K562 (cell line): ENCODE measurements at regions not wholly inside any gene's neighbourhood (a gene's known extent, or its start where the extent isn't known, plus 50 kb on each side); places are given as distances from the start of the nearest gene placed in this dataset.
"Not testable (repeated sequence)": the region's sequence is repeated elsewhere in the genome, so short reads cannot be mapped to it uniquely, and the experiment has no call there.

ENCODE experiments used
- ATAC-seq: fragments of 200-7000 bp; cut with Tn5 transposase; 3 replicates; pipeline ENCODE4 v1.9.1; 2020; ENCODE audit warnings: moderate library complexity
- BruUV-seq: library from RNA; stranded (reverse); fragments of 400-500 nt; replicated peaks from 2 replicates; lab custom pipeline; 2021; lab: Mats Ljungman, UMichigan
- CTCF ChIA-PET: fragments of 300-600 bp; formaldehyde crosslinking; extraction: SDS; loops from one replicate; lab custom pipeline; 2021; ENCODE audit warnings: low intra/inter-chr PET ratio; lab: Yijun Ruan, JAX
- POLR2A ChIA-PET: fragments of 300-600, 350-650 bp; sonication (Branson Sonifier 250); formaldehyde crosslinking; extraction: SDS; loops from one replicate; lab custom pipeline; 2021; ENCODE audit warnings: antibody characterized with exemption, inconsistent platforms; lab: Yijun Ruan, JAX
- DNase-seq, 4 experiments: peaks; one replicate each; pipeline versions ENCODE4 v3.0.0 to v3.0.0-alpha.2; 2011 to 2018; ENCODE audit warnings: low spot score in 3 of 4, mixed read lengths in 3 of 4; ENCODE audit errors: extremely low read depth in 1 of 4
- FAIRE-seq: peaks from 2 replicates; lab custom pipeline; 2011; peaks lifted over from hg19 to GRCh38; lab: Jason Lieb, UNC
- H2AFZ ChIP-seq: 2 replicates; pipeline ENCODE4 v1.6.0; 2011; ENCODE audit warnings: low read depth, low read length, control low read depth, inconsistent platforms
- H3K27ac ChIP-seq: fragments of 200-600 bp; 3 replicates; pipeline ENCODE4 v1.8.0; 2011; ENCODE audit warnings: low read depth, mild to moderate bottlenecking, control low read depth, inconsistent platforms, low read length, moderate library complexity, mixed read lengths; ENCODE audit errors: extremely low read depth
- H3K27me3 ChIP-seq, 2 experiments: fragments of 300-600 bp in 1 of 2; 2 replicates in 1 of 2; 3 replicates in 1 of 2; pipeline versions ENCODE4 v1.6.0 to v1.8.0; 2011; ENCODE audit warnings: inconsistent platforms in 2 of 2, low read length in 2 of 2, mild to moderate bottlenecking in 1 of 2, mixed read lengths in 1 of 2, moderate library complexity in 1 of 2; ENCODE audit not compliant: control insufficient read depth in 2 of 2, insufficient read depth in 2 of 2
- H3K36me3 ChIP-seq: fragments of 300-600 bp; 3 replicates; pipeline ENCODE4 v1.8.0; 2011; ENCODE audit warnings: mild to moderate bottlenecking, low read length, inconsistent platforms; ENCODE audit not compliant: control insufficient read depth, insufficient read depth
- H3K4me1 ChIP-seq, 2 experiments: fragments of 200-600 bp in 1 of 2; replicated peaks in 1 of 2; 2 replicates in 1 of 2; 3 replicates in 1 of 2; pipeline versions ENCODE4 v1.5.1 to v1.8.0; 2011; ENCODE audit warnings: inconsistent platforms in 2 of 2, low read length in 2 of 2, mild to moderate bottlenecking in 1 of 2, mixed read lengths in 1 of 2, moderate library complexity in 1 of 2; ENCODE audit not compliant: control insufficient read depth in 2 of 2, insufficient read depth in 2 of 2
- H3K4me2 ChIP-seq: 2 replicates; pipeline ENCODE4 v1.6.1; 2011; ENCODE audit warnings: low read length, control low read depth, inconsistent platforms, mixed read lengths; ENCODE audit not compliant: insufficient read depth
- H3K4me3 ChIP-seq: fragments of 200-600 bp; sonication (generic), shearing (Covaris generic); 2 replicates; pipeline ENCODE4 v1.5.1; 2016; ENCODE audit warnings: control low read depth, inconsistent platforms
- H3K79me2 ChIP-seq: fragments of 200-600 bp; 3 replicates; pipeline ENCODE4 v1.8.0; 2011; ENCODE audit warnings: low read length, inconsistent platforms; ENCODE audit not compliant: control insufficient read depth, insufficient read depth
- H3K9ac ChIP-seq, 2 experiments: 2 replicates each; pipeline versions ENCODE4 v1.6.0 to v1.6.1; 2011; ENCODE audit warnings: low read depth in 2 of 2, low read length in 2 of 2, control low read depth in 1 of 2, inconsistent platforms in 1 of 2, mild to moderate bottlenecking in 1 of 2, mixed read lengths in 1 of 2; ENCODE audit not compliant: insufficient read depth in 1 of 2
- H3K9me1 ChIP-seq: one replicate; pipeline ENCODE4 v1.6.0; 2011; ENCODE audit warnings: inconsistent platforms, mild to moderate bottlenecking, low read length, moderate library complexity; ENCODE audit not compliant: control insufficient read depth, insufficient read depth
- H3K9me3 ChIP-seq: replicated peaks from 2 replicates; pipeline ENCODE4 v1.5.1; 2011; ENCODE audit warnings: low read depth, low read length, inconsistent platforms; ENCODE audit not compliant: control insufficient read depth, insufficient read depth
- H4K20me1 ChIP-seq: replicated peaks from 2 replicates; pipeline ENCODE4 v1.6.1; 2011; ENCODE audit warnings: low read length, inconsistent platforms, mixed read lengths; ENCODE audit not compliant: control insufficient read depth, insufficient read depth
- CAMTA2 ChIP-seq: fragments of 250-450 bp; sonication (Bioruptor Pico); conservative IDR thresholded peaks from 2 replicates; pipeline ENCODE4 v1.5.1; 2022
- NCOA6 ChIP-seq: fragments of 450-650 bp; IDR thresholded peaks from 2 replicates; pipeline ENCODE4 v1.6.1; 2017; ENCODE audit warnings: mild to moderate bottlenecking
- whole genome bisulfite sequencing: fragments of 100-300 bp; shearing (Covaris generic); methylation state at CpG from one replicate; pipeline ENCODE4 v1.1.6; 2016; ENCODE audit warnings: low coverage, mixed read lengths; ENCODE audit not compliant: insufficient coverage; ENCODE audit errors: missing lambda C conversion rate; 5-methylcytosine and 5-hydroxymethylcytosine counted together
- in situ Hi-C: fragments of 300-500 bp; cut with MboI; formaldehyde crosslinking; loops from 4 replicates; pipeline ENCODE4 v1.15.0; 2018; ENCODE audit warnings: inconsistent platforms, mixed read lengths
- intact Hi-C: fragments of 100-400 bp; cut with micrococcal nuclease; formaldehyde crosslinking; loops from 2 replicates; pipeline ENCODE4 v1.14.2; 2022

- no peak for TF ChIP-seq NCOA6
- TF ChIP-seq CAMTA2 (CRISPR knock-in tag), result no peak
- TF ChIP-seq, all 486 proteins: peak for 0
These were observed 798.9 kb downstream of the SLC6A15 start (continued) for GRCh38 chr12:84113666-84114065.

DNA sequence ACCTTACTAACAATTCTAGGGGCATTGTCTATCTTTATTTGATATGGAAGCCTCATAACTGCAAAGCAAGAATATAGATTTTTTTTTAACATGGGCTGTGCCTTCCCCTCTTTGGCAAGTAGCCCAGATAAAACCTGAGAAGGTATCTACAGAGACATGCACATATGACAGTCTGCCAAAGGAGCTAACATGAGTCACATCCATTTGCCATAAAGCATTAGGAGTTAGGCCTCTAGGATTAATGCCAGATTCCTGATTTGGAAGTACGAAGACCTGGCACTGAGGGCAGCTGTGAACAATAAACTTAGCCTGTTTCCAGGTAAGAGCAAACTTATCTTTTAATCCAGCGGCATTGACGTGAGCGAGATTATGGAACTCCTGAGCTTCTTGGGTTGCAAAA is 808.7 kb downstream of the SLC6A15 start:
- H3K79me2 ChIP-seq, H3K27me3 ChIP-seq, POLR2A ChIA-PET, DNase-seq, H4K20me1 ChIP-seq, H3K9ac ChIP-seq, H3K9me3 ChIP-seq, H3K27ac ChIP-seq, H3K4me3 ChIP-seq, H3K36me3 ChIP-seq, ATAC-seq, intact Hi-C loops, BruUV-seq, H3K4me1 ChIP-seq, H3K4me2 ChIP-seq, CTCF ChIA-PET, FAIRE-seq, H3K9me1 ChIP-seq, H2AFZ ChIP-seq: not testable (repeated sequence)
- 5% methylated on average over 4 of the region's 4 CpGs for WGBS
- in situ Hi-C loops, result loop anchor here (25.0 kb wide), 1 partner anchor 1092 kb away; no protein-coding TSS in a partner anchor

DNA sequence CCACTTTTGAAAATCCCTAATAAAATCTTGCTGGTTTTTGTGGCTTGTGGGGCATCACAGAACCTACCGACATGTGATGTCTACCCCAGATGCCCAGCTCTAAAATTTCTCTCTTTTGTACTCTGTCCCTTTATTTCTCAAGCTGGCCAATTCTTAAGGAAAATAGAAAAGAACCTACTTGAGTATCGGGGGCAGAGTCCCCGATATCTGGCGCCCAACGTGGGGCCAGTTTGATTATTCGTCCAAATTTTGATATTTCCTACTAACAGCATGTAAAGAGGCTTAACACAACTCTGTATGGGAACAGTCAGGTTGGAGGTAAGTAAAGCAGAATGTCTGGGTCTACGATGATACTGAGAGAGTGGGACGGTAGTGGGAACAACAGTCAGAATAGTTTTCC is 810.6 kb downstream of the SLC6A15 start:
- intact Hi-C loops, BruUV-seq, FAIRE-seq, H3K4me2 ChIP-seq, H2AFZ ChIP-seq, H3K79me2 ChIP-seq, POLR2A ChIA-PET, H3K9me3 ChIP-seq, H3K36me3 ChIP-seq, CTCF ChIA-PET, H3K27me3 ChIP-seq, H3K27ac ChIP-seq, H4K20me1 ChIP-seq, H3K4me3 ChIP-seq, H3K4me1 ChIP-seq, DNase-seq, ATAC-seq, H3K9ac ChIP-seq, H3K9me1 ChIP-seq: not testable (repeated sequence)
- 0% methylated on average over 8 of the region's 8 CpGs for WGBS
- in situ Hi-C loops, result loop anchor here (25.0 kb wide), 1 partner anchor 1090 kb away; no protein-coding TSS in a partner anchor

- WGBS, result 0% methylated on average over 1 of the region's 1 CpG
- H3K4me1 ChIP-seq, ATAC-seq, intact Hi-C loops, H3K27me3 ChIP-seq, H3K36me3 ChIP-seq, H2AFZ ChIP-seq, H4K20me1 ChIP-seq, DNase-seq, BruUV-seq, H3K4me2 ChIP-seq, POLR2A ChIA-PET, H3K9me1 ChIP-seq, FAIRE-seq, H3K9ac ChIP-seq, CTCF ChIA-PET, H3K4me3 ChIP-seq, in situ Hi-C loops, H3K9me3 ChIP-seq, H3K27ac ChIP-seq, H3K79me2 ChIP-seq: not testable (repeated sequence)
These were observed 813.0 kb downstream of the SLC6A15 start for GRCh38 chr12:84099591-84099990.
